ENCODE measurements at regions not wholly inside any gene's neighbourhood (a gene's known extent, or its start where the extent isn't known, plus 50 kb on each side); places are given as distances from the start of the nearest gene placed in this dataset.
"Not testable (repeated sequence)": the region's sequence is repeated elsewhere in the genome, so short reads cannot be mapped to it uniquely, and the experiment has no call there.

GRCh38 chr2:77578354-77578753, 56.2 kb upstream of the LRRTM4 start:
- DNase-seq, result no peak

DNA sequence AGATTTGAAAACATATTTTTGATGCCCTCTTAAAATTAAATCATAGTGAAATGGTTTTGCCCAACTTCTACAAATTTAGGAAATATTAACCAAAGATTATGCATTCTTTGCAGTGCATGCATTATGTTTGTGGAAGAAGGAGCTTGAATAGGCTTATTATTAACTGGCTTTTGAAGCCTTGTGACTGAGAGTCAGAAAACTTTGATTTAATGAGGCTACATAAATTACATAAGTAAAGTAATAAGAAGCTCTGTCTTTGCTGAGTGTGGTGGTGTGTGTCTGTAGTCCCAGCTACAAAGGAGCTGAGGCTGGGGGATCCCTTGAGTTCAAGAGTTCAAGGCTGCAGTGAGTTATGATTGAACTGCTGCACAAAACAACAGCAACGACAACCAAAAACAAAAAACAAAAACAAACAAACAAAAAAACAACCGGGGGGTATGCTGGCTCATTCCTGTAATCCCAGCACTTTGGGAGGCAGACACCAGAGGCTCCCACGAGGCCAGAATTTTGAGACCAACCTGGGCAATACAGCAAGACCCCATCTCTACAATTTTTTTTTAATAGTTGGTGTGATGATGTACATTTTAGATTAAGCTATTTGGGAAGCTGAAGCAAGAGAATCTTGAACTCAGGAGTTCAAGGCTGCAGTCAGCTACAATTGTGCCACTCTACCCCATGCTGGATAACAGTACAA, 57.0 kb upstream of the LRRTM4 start:
- DNase-seq, result no peak

- DNase-seq, result no peak
Observed at GRCh38 chr2:77588438-77588837, 66.3 kb upstream of the LRRTM4 start.

- DNase-seq, result no peak
Observed at GRCh38 chr2:77590298-77590917, 68.2 kb upstream of the LRRTM4 start.

GRCh38 chr2:77592955-77593354, 70.8 kb upstream of the LRRTM4 start:
- not testable (repeated sequence) for DNase-seq

- DNase-seq, result no peak
Observed at GRCh38 chr2:77602771-77603170, 80.6 kb upstream of the LRRTM4 start.

DNA sequence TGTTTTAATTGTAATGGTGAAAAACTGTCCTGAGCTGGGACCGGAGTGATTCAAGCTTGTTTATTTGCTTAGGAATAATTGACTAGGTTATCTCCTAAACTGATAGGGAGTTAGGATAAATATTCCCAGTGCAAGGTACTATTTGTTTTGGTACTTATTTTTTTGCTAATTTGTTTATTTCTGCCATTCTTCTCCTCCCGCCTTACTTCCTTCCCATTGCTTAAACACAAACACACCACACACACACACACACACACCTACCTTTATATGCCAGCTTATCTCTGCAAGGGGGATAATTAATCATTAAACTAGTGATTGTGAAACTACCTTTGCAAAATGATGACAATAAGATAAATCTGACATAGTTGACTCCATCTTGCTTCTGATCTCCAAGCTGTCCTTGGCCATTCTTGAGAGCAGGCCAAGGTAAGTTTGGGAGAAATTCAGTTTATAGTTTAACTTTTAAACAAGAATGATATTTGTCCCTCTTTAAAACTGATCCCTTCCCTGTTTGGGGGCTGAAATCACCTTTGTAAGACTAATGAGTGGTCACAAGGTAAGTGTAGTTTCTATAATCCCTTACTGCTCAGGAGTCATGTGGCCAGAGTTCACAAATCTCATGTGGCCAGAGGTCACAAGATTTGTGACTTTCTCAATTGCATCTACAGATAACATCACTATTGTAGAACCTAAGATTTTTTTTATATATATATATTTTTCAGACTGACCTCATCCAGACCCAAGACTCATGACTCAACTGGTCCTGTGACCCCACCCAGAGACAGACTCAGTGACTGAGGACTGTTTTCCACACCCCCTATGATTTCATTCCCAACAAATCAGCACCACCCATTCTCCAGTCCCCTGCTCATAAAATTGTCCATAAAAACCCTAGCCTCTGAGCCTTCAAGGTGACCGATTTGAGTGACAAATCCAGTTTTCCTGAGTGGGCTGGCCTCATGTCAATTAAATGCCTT, 83.1 kb upstream of the LRRTM4 start:
- no peak for DNase-seq

DNA sequence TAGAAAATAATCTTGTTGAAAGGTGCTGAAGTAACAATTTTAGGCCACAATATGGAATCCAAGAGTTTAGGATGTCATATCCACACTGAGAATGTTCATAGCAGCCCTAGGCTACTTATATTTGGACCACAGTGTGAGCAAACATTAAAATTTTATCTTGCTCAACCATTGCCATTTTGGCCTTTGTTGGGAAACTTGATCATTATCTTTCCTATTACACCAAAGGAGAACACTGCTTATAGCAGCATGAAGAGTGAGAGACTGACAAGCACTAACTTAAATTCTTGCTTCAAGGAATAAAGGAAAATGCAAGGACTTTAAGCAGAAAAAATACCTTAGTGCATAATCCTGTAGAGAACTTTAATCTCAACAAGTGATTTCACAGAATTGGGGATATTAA, 86.3 kb upstream of the LRRTM4 start:
- no peak for DNase-seq

DNA sequence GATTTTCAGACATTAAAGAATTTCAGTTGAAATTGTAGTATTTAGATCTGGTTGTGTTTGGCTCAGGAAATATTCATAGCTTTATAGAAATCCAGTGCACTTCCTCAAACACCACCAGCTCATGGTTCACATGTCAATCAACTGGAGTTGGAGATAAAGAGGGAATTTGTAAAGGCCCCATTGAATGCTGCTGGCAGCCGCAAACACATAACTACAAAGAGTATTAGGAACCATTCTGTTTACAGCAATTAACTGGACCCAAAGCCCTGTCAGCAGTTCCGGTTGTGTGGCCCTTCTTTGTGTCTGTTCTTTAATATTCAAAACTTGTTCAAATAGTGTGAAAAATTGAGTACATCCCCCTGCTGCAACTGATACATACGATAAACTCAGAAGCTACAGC, 107.4 kb upstream of the LRRTM4 start:
- DNase-seq, result no peak

GRCh38 chr2:77631007-77631406, 108.8 kb upstream of the LRRTM4 start:
- no peak for DNase-seq

GRCh38 chr2:77633601-77634000, 111.4 kb upstream of the LRRTM4 start:
- no peak for DNase-seq

- DNase-seq, result no peak
Observed at GRCh38 chr2:77640924-77641323, 118.7 kb upstream of the LRRTM4 start.

DNA sequence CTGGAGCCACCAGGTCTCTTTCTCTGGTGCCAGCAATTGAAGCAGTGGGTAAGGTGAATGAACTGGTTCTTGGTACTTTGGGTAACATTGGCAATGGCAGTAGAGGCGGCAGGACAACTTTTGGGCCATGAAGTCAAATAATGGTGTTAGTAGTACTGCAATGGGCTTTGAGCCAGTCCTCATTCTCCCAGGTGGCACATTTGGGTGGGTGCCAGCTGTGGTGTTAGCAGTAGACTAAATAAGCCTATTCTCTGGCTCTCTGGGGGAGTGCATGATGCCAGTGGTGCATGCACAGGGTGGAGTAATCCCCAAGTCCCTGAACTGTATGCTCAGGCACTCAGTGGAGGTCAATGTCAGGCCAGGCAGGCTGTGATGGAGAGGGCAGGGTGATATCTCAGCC, 120.2 kb upstream of the LRRTM4 start:
- no peak for DNase-seq

DNA sequence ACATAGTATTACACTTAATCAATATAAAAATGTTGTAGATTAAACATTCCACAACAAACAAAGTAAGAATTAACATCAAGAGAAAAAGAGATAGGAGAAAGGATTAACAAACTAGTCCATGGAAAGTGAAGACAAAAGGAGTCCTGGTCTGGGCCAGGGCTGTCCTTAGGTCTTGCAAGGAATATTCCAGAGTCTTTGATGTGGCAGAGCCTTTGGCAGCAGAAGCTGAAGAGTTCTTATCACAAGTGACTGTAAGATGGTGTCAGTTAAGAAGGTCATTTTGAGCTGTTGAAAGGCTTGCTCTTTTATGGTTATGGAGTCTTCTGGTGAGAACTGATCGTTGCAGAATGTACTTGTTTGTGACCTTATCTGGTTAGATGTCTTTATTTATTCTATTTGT, 127.7 kb upstream of the LRRTM4 start:
- no peak for DNase-seq

- DNase-seq, result no peak
Observed at GRCh38 chr2:77652499-77652898, 130.3 kb upstream of the LRRTM4 start.

DNA sequence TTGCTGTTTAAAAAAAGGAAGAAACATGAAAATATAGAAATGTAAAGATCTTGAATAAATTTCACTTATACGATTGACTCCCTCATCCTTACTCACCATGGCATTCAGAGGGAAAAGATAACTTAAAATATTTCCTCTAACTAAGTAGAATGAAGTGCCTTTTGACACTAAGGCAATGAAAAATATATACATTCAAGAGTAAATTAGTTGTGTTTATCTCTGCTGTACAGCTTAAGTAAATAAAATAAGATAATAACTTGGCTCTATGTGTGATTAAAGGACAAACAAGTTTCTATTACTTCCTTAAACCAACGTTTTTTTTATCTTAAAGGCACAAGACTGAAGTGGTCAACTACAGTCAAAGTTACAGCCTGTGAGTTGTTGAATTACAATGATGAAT, 142.3 kb upstream of the LRRTM4 start:
- DNase-seq, result no peak

- no peak for DNase-seq
Observed at GRCh38 chr2:77666251-77666980, 144.2 kb upstream of the LRRTM4 start.

GRCh38 chr2:77684543-77685319, 162.6 kb upstream of the LRRTM4 start:
- DNase-seq, result not testable (repeated sequence)

DNA sequence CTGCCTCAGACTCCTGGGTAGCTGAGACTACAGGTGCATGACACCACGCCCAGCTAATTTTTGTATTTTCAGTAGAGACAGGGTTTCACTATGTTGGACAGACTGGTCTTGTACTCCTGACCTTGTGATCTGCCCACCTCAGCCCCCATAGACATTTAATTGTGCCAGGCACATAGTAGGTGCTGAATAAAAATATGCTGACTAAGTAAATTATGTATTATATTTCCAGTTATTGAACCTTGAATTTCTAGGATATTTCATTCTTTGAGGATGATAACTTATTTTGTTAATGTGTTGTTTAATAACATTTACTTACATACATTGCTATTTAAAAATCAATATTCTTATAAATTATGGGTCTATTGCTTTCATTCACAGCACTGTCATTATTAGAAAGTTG, 190.4 kb upstream of the LRRTM4 start:
- no peak for DNase-seq

- DNase-seq, result no peak
Observed at GRCh38 chr2:77713412-77713811, 191.2 kb upstream of the LRRTM4 start.

DNA sequence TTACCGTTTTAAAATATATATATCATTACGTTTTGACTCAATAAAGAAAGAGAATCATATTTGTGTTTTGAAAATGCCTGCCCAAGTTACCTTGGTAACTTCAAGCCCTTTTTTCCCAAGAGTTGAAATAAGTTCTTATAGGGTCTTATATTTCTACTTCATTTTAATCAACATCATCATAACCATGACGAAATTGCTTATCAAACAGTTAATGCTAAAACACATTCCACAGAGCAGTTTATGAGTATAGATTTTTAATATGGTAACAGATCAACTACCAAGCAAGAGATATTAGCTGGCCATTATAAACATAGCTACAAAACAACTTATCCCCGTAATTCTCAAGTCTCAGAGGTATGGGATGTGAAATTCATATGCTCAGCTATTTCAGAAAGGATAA, 197.9 kb upstream of the LRRTM4 start:
- DNase-seq, result no peak

DNA sequence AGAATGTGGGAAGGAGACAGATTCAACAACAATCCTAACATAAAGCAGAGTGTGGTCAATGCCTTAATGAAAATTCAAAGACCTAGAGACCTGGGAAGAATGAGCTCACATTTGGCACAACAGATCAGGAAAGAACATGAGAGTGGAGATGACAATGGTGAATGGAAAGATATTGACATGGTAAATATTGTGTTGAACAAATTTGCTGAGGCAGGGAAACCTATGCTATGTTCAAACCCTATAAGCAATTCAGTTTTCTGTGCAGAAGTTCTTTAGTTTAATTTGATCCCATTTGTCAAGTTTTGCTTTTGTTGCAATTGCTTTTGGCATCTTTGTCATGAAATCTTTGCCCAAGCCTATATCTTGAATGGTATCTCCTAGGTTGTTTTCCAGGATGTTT, 199.4 kb upstream of the LRRTM4 start:
- no peak for DNase-seq

All from NCI-H1694 (cell line).